Neural cell (in vitro differentiated cells): ENCODE measurements at regions not wholly inside any gene's neighbourhood (a gene's known extent, or its start where the extent isn't known, plus 50 kb on each side); places are given as distances from the start of the nearest gene placed in this dataset.

Experiments used
- H2AFZ ChIP-seq: fragments of 200-600, 300-800 bp; sonication (generic), shearing (Covaris generic); 2 replicates; pipeline ENCODE4 v1.6.0; 2014; ENCODE audit warnings: low read depth, mild to moderate bottlenecking, antibody characterized with exemption, low read length, moderate library complexity
- H3F3A ChIP-seq: fragments of 200-600 bp; shearing (Covaris generic); 2 replicates; pipeline ENCODE4 v1.6.1; 2016; ENCODE audit warnings: mild to moderate bottlenecking, moderate library complexity, mixed read lengths, antibody characterized with exemption, low read length; ENCODE audit not compliant: insufficient read depth, poor library complexity, severe bottlenecking
- H3K27ac ChIP-seq: fragments of 200-600, 300-800 bp; sonication (generic), shearing (Covaris generic); 2 replicates; pipeline ENCODE4 v1.5.1; 2014; ENCODE audit warnings: mild to moderate bottlenecking, low read length, moderate library complexity
- H3K27me3 ChIP-seq: fragments of 300-800, 200-600 bp; sonication (generic), shearing (Covaris generic); 2 replicates; pipeline ENCODE4 v1.6.0; 2014; ENCODE audit warnings: mild to moderate bottlenecking, low read depth, low read length, moderate library complexity; ENCODE audit not compliant: insufficient read depth
- H3K36me3 ChIP-seq: fragments of 300-800, 200-600 bp; sonication (generic), shearing (Covaris generic); 2 replicates; pipeline ENCODE4 v1.5.1; 2014; ENCODE audit warnings: mild to moderate bottlenecking, antibody characterized with exemption, low read length, moderate library complexity; ENCODE audit not compliant: insufficient read depth
- H3K4me2 ChIP-seq: fragments of 300-800, 200-600 bp; sonication (generic), shearing (Covaris generic); 2 replicates; pipeline ENCODE4 v1.6.0; 2014; ENCODE audit warnings: mild to moderate bottlenecking, low read length
- H3K4me3 ChIP-seq: fragments of 300-800, 200-600 bp; sonication (generic), shearing (Covaris generic); 2 replicates; pipeline ENCODE4 v1.5.1; 2014; ENCODE audit warnings: mild to moderate bottlenecking, low read length, moderate library complexity
- H3K79me2 ChIP-seq: fragments of 200-600 bp; shearing (Covaris generic); replicated peaks from 2 replicates; pipeline ENCODE4 v1.6.0; 2014; ENCODE audit warnings: mild to moderate bottlenecking, low read length, moderate library complexity; ENCODE audit not compliant: insufficient read depth
- H3K9ac ChIP-seq: fragments of 300-800, 200-600 bp; sonication (generic), shearing (Covaris generic); 2 replicates; pipeline ENCODE4 v1.6.1; 2016; ENCODE audit warnings: mild to moderate bottlenecking, low read length, mixed read lengths
- H3K9me2 ChIP-seq: fragments of 200-600 bp; shearing (Covaris generic); 2 replicates; pipeline ENCODE4 v1.6.1; 2016; ENCODE audit warnings: mild to moderate bottlenecking, low read length, mixed read lengths; ENCODE audit not compliant: insufficient read depth
- H3K9me3 ChIP-seq: fragments of 200-600, 300-800 bp; sonication (generic), shearing (Covaris generic); 2 replicates; pipeline ENCODE4 v1.6.1; 2016; ENCODE audit warnings: mild to moderate bottlenecking, mixed run types, low read length, moderate library complexity, mixed read lengths
- H4K20me1 ChIP-seq: fragments of 200-600 bp; shearing (Covaris generic); 2 replicates; pipeline ENCODE4 v1.6.1; 2016; ENCODE audit warnings: mild to moderate bottlenecking, mixed run types; ENCODE audit not compliant: insufficient read depth
- CTCF ChIP-seq: fragments of 450-650 bp; IDR thresholded peaks from 2 replicates; pipeline ENCODE4 v1.5.1; 2014; ENCODE audit warnings: antibody characterized with exemption, mild to moderate bottlenecking, moderate library complexity; ENCODE audit not compliant: poor library complexity, severe bottlenecking
- EP300 ChIP-seq: fragments of 450-650 bp; conservative IDR thresholded peaks from 2 replicates; pipeline ENCODE4 v1.6.1; 2014; ENCODE audit warnings: antibody characterized with exemption, mild to moderate bottlenecking, moderate library complexity; ENCODE audit not compliant: poor library complexity, severe bottlenecking
- EZH2 ChIP-seq: fragments of 200-600, 300-800 bp; shearing (Covaris generic), sonication (generic); IDR thresholded peaks from 2 replicates; pipeline ENCODE4 v1.6.1; 2014; ENCODE audit warnings: antibody characterized with exemption, low read length, borderline replicate concordance, mild to moderate bottlenecking; ENCODE audit not compliant: insufficient read depth, poor library complexity, severe bottlenecking
- MXI1 ChIP-seq: fragments of 450-650 bp; conservative IDR thresholded peaks from 2 replicates; pipeline ENCODE4 v1.6.1; 2014; ENCODE audit warnings: antibody characterized with exemption, mild to moderate bottlenecking; ENCODE audit not compliant: poor library complexity, severe bottlenecking
- POLR2AphosphoS5 ChIP-seq: IDR thresholded peaks from 2 replicates; pipeline ENCODE4 v1.6.1; 2012
- RAD21 ChIP-seq: fragments of 450-650 bp; conservative IDR thresholded peaks from 2 replicates; pipeline ENCODE4 v1.6.1; 2014; ENCODE audit warnings: antibody characterized with exemption, mild to moderate bottlenecking, moderate library complexity
- REST ChIP-seq: IDR thresholded peaks from 2 replicates; pipeline ENCODE4 v1.6.1; 2012; ENCODE audit warnings: borderline replicate concordance
- SMC3 ChIP-seq: fragments of 450-650 bp; conservative IDR thresholded peaks from 2 replicates; pipeline ENCODE4 v1.6.1; 2014; ENCODE audit warnings: antibody characterized with exemption, mild to moderate bottlenecking, moderate library complexity; ENCODE audit not compliant: poor library complexity
- TAF1 ChIP-seq: IDR thresholded peaks from 2 replicates; pipeline ENCODE4 v1.6.1; 2012; ENCODE audit warnings: low read depth

- Histone ChIP-seq H3K9me2 (no peaks in the 10 kb centered on the region), H4K20me1 (no peaks in the 10 kb centered on the region), H3K79me2 (no peaks in the 10 kb centered on the region), H3K27me3 (no peaks in the 10 kb centered on the region), H2AFZ (no peak overlapping the region), H3K9me3 (no peaks in the 10 kb centered on the region), H3K4me3 (no peak overlapping the region), H3F3A (no peaks in the 10 kb centered on the region), H3K9ac (no peak overlapping the region), H3K27ac (no peak overlapping the region), H3K36me3 (no peaks in the 10 kb centered on the region), H3K4me2 (no peak overlapping the region)
- no peak for TF ChIP-seq CTCF
- peak; percentile 40 for TF ChIP-seq REST
- no peak for TF ChIP-seq RAD21
- peak; percentile 48 for TF ChIP-seq EP300
- no peak for TF ChIP-seq EZH2
- no peak for TF ChIP-seq POLR2AphosphoS5
- no peak for TF ChIP-seq TAF1
- no peak for TF ChIP-seq SMC3
- TF ChIP-seq MXI1: no peak
Observed at GRCh38 chr4:179543771-179544170, 2101.5 kb upstream of the AGA start.

- Histone ChIP-seq H3K9ac (no peak overlapping the region), H3K4me2 (no peak overlapping the region), H3K4me3 (no peak overlapping the region), H3K9me3 (no peaks in the 10 kb centered on the region), H3K36me3 (no peaks in the 10 kb centered on the region), H2AFZ (no peak overlapping the region), H3K27ac (no peak overlapping the region), H3F3A (no peaks in the 10 kb centered on the region), H3K9me2 (no peaks in the 10 kb centered on the region), H4K20me1 (no peaks in the 10 kb centered on the region), H3K27me3 (no peaks in the 10 kb centered on the region), H3K79me2 (no peaks in the 10 kb centered on the region)
- TF ChIP-seq MXI1 (no peak), REST (no peak), EZH2 (no peak), EP300 (no peak), TAF1 (no peak), POLR2AphosphoS5 (no peak), RAD21 (no peak), CTCF (no peak), SMC3 (no peak)
Observed at GRCh38 chr4:179544496-179544895, 2102.3 kb upstream of the AGA start.
